OCI-LY7 (cell line): ENCODE measurements at regions not wholly inside any gene's neighbourhood (a gene's known extent, or its start where the extent isn't known, plus 50 kb on each side); places are given as distances from the start of the nearest gene placed in this dataset.

Experiments
- EZH2phosphoT487 ChIP-seq: fragments of 200-600 bp; sonication (generic); IDR thresholded peaks from 2 replicates; pipeline ENCODE4 v1.6.1; 2018; ENCODE audit warnings: low read depth, borderline replicate concordance, mild to moderate bottlenecking, mixed run types, antibody characterized with exemption, low read length, moderate library complexity, mixed read lengths
- TF ChIP-seq, protein P1 (sequence below): fragments of 200-600 bp; sonication (generic); conservative IDR thresholded peaks from 2 replicates; pipeline ENCODE4 v1.5.1; 2014; ENCODE audit warnings: mild to moderate bottlenecking, antibody characterized with exemption, low read length, moderate library complexity, mixed read lengths

DNA sequence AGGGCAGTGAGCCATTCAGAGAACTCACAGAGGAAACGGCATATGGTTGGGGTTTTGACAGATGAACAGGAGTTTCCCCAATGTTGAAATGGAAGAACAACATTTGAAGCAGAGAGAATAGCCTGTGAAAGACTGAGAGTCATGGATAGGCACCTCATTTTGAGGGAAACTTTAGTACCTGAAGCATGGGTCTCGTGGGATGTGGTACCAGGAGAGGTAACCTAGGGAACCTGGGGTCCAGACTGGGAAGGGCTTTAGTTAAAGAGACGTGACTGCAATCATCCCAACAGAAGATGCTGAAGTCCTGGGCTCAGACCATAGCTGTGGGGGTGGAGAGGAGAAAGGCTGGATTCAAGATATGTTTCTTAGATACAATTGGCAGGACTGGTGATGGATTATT lies 137.8 kb upstream of the CCL2 start:
- TF ChIP-seq, protein P1, sequence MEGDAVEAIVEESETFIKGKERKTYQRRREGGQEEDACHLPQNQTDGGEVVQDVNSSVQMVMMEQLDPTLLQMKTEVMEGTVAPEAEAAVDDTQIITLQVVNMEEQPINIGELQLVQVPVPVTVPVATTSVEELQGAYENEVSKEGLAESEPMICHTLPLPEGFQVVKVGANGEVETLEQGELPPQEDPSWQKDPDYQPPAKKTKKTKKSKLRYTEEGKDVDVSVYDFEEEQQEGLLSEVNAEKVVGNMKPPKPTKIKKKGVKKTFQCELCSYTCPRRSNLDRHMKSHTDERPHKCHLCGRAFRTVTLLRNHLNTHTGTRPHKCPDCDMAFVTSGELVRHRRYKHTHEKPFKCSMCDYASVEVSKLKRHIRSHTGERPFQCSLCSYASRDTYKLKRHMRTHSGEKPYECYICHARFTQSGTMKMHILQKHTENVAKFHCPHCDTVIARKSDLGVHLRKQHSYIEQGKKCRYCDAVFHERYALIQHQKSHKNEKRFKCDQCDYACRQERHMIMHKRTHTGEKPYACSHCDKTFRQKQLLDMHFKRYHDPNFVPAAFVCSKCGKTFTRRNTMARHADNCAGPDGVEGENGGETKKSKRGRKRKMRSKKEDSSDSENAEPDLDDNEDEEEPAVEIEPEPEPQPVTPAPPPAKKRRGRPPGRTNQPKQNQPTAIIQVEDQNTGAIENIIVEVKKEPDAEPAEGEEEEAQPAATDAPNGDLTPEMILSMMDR, result no peak
- no peak for TF ChIP-seq EZH2phosphoT487
